ENCODE measurements at regions not wholly inside any gene's neighbourhood (a gene's known extent, or its start where the extent isn't known, plus 50 kb on each side); places are given as distances from the start of the nearest gene placed in this dataset.

GRCh38 chr16:87201790-87202189 is 115.4 kb downstream of the C16orf95 start:
- no peak for TF ChIP-seq CTCF (IDR thresholded peaks at IDR 0.05; ENCODE audit: insufficient read depth, low read depth, low read length)
- TF ChIP-seq EZH2 (IDR thresholded peaks at IDR 0.05; ENCODE audit: insufficient read depth, low read length), result no peak

All from astrocyte (in vitro differentiated cells and primary cell).